Breast epithelium (tissue), 4 donors: ENCODE measurements at regions not wholly inside any gene's neighbourhood (a gene's known extent, or its start where the extent isn't known, plus 50 kb on each side); places are given as distances from the start of the nearest gene placed in this dataset.

ENCODE experiments used
- DNase-seq, 2 donors: peaks; one replicate each; pipeline ENCODE4 v3.0.0-alpha.2; 2019; ENCODE audit warnings: low spot score in 2 of 2
- H3K27ac ChIP-seq, 2 donors: fragments of 200-600 bp; sonication (generic) in 1 of 2; one replicate each; pipeline ENCODE4 v1.5.1; 2016 to 2019; ENCODE audit warnings: mild to moderate bottlenecking in 1 of 2
- H3K27me3 ChIP-seq, 2 donors: fragments of 200-600 bp; sonication (generic) in 1 of 2; one replicate each; pipeline versions ENCODE4 v1.5.1 to v1.6.0; 2017 to 2019; ENCODE audit warnings: control low read depth in 1 of 2, mild to moderate bottlenecking in 1 of 2
- H3K36me3 ChIP-seq: fragments of 200-600 bp; one replicate; pipeline ENCODE4 v1.5.1; 2019
- H3K4me1 ChIP-seq, 2 donors: fragments of 200-600 bp; sonication (generic); one replicate each; pipeline ENCODE4 v1.5.1; 2016 to 2019; ENCODE audit warnings: control low read depth in 1 of 2
- H3K4me3 ChIP-seq, 3 donors: fragments of 200-600 bp; sonication (generic); 1 replicate in 2 of 3; 2 replicates in 1 of 3; pipeline ENCODE4 v1.5.1; 2016 to 2019; ENCODE audit warnings: mild to moderate bottlenecking in 3 of 3, moderate library complexity in 2 of 3
- H3K9me3 ChIP-seq, 2 donors: fragments of 200-600 bp; sonication (generic) in 1 of 2; one replicate each; pipeline ENCODE4 v1.5.1; 2016 to 2019; ENCODE audit warnings: control low read depth in 1 of 2
- CTCF ChIP-seq, 3 donors: fragments of 450-650 bp; IDR thresholded peaks; one replicate each; pipeline ENCODE4 v1.5.1; 2016 to 2017; ENCODE audit warnings: antibody characterized with exemption in 3 of 3, mild to moderate bottlenecking in 3 of 3, moderate library complexity in 3 of 3
- POLR2A ChIP-seq: fragments of 450-650 bp; IDR thresholded peaks from one replicate; pipeline ENCODE4 v1.6.1; 2016; ENCODE audit warnings: antibody characterized with exemption, mild to moderate bottlenecking, moderate library complexity
- POLR2AphosphoS5 ChIP-seq, 3 donors: sonication (generic); formaldehyde crosslinking; IDR thresholded peaks; one replicate each; pipeline ENCODE4 v1.6.1; 2017; ENCODE audit warnings: antibody characterized with exemption in 3 of 3
- intact Hi-C: fragments of 100-400 bp; cut with DNase I; formaldehyde crosslinking; loops from one replicate; pipeline ENCODE4 v1.15.1; 2023; ENCODE audit warnings: low total_unique reads

DNA sequence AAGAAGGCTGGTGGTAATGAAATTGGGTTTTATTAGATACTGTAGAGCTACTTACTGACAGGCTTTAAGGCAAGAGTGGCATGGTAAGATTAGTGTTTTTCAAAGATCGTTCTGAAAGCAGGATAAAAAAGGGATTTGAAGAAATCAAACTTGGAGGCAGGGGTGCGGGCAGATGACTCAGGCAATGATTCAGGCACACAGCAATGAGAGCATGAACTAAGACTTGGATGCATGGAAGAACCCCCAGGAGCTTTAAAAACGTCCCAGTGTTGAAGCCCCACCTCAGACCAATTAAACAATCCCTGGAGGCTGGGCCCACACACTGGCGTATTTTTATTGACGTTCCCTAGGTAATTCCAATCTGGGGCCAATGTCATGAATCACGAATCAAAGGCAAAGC lies 102.5 kb downstream of the SREK1 start:
- Histone ChIP-seq H3K27me3 (no peaks in the 10 kb centered on the region), H3K4me3 (no peak overlapping the region), H3K4me1 (no peaks in the 10 kb centered on the region), H3K36me3 (no peaks in the 10 kb centered on the region), H3K9me3 (no peaks in the 10 kb centered on the region), H3K27ac (no peak overlapping the region)
- TF ChIP-seq POLR2A (no peak), POLR2AphosphoS5 (IDR thresholded peaks at IDR 0.05) (no peak), CTCF (IDR thresholded peaks at IDR 0.05) (no peak)
- intact Hi-C loops = no loop called here
- no peak for DNase-seq

- TF ChIP-seq CTCF (IDR thresholded peaks at IDR 0.05) = no peak
- TF ChIP-seq POLR2A = no peak
- TF ChIP-seq POLR2AphosphoS5 (IDR thresholded peaks at IDR 0.05) = no peak
Measured at GRCh38 chr5:66247176-66247960, 103.3 kb downstream of the SREK1 start.

DNA sequence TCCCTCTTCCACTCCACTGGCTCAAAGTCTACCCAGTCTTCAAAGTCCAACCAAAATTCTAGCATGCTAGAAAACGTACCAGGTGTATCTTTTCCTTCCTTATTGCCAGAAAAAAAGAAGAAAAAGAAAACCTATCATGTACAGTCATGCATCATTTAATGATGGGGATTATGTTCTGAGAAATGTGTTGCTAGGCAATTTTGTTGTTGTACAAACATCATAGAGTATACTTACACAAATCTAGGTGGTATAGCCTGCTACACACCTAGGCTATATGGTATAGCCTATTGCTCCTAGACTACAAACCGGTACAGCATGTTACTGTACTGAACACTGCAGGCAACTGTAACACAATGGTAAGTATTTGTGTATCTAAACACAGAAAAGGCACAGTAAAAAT lies 104.8 kb downstream of the SREK1 start:
- Histone ChIP-seq H3K4me3 (no peak overlapping the region), H3K9me3 (no peaks in the 10 kb centered on the region), H3K36me3 (no peaks in the 10 kb centered on the region), H3K27ac (no peak overlapping the region), H3K4me1 (no peaks in the 10 kb centered on the region), H3K27me3 (no peaks in the 10 kb centered on the region)
- no peak for TF ChIP-seq POLR2A
- TF ChIP-seq POLR2AphosphoS5 (IDR thresholded peaks at IDR 0.05) = no peak
- TF ChIP-seq CTCF (IDR thresholded peaks at IDR 0.05) = no peak
- intact Hi-C loops = no loop called here
- no peak for DNase-seq

More at GRCh38 chr5:66247176-66247960, 103.3 kb downstream of the SREK1 start:
- no peak for DNase-seq
- Histone ChIP-seq H3K36me3 (no peaks in the 10 kb centered on the region), H3K4me1 (no peaks in the 10 kb centered on the region), H3K27ac (no peak overlapping the region), H3K9me3 (no peaks in the 10 kb centered on the region), H3K4me3 (no peak overlapping the region), H3K27me3 (no peaks in the 10 kb centered on the region)
- intact Hi-C loops = no loop called here

DNA sequence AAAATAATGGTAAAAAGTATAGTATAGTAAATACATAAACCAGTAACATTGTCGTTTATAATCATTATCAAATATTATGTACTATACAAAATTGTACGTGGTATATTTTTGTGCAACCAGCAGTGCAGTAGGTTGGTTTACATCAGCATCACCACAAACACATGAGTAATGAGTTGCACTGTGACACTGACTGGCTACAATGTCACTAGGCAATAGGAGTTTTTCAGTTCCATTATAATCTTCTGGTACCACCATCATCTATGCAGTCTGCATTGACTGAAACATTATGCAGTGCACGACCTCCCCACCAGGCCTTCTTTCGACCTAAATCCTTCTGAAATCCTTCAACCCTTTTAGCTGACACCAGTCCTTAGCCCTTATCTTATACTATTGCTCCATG lies 105.8 kb downstream of the SREK1 start:
- H3K36me3 ChIP-seq = no peaks in the 10 kb centered on the region
- no peak for DNase-seq
- TF ChIP-seq POLR2AphosphoS5 (IDR thresholded peaks at IDR 0.05) (no peak), POLR2A (no peak), CTCF (IDR thresholded peaks at IDR 0.05) (no peak)
- H3K27me3 ChIP-seq = no peaks in the 10 kb centered on the region
- no peaks in the 10 kb centered on the region for H3K4me1 ChIP-seq
- intact Hi-C loops = no loop called here
- H3K27ac ChIP-seq = no peak overlapping the region
- H3K9me3 ChIP-seq = no peaks in the 10 kb centered on the region
- H3K4me3 ChIP-seq = no peak overlapping the region

DNA sequence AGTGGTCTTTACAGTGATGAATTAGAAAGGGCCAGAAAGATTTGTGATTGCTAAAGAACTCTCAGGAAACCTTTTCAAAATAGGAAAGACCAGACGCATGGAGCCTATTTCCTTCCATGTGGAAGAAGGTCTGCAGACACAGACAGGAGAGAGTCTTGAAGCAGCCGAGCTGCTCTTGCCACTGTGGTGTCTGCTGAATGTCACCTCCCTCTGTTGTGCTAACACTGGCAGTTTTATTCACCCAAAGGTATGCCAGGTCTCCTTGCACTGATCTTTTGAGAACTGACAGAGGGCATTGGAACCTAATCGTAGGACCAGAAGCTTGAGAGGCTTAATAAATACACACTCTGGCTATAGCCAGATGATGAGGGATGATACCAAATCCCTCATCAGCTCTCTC lies 108.7 kb downstream of the SREK1 start:
- no peaks in the 10 kb centered on the region for H3K36me3 ChIP-seq
- TF ChIP-seq POLR2A (no peak), POLR2AphosphoS5 (IDR thresholded peaks at IDR 0.05) (no peak), CTCF (IDR thresholded peaks at IDR 0.05) (no peak)
- H3K27me3 ChIP-seq = no peaks in the 10 kb centered on the region
- no peaks in the 10 kb centered on the region for H3K4me1 ChIP-seq
- no peaks in the 10 kb centered on the region for H3K9me3 ChIP-seq
- intact Hi-C loops = no loop called here
- DNase-seq = no peak
- no peak overlapping the region for H3K27ac ChIP-seq
- no peak overlapping the region for H3K4me3 ChIP-seq
